GM12891 (cell line): ENCODE measurements at regions not wholly inside any gene's neighbourhood (a gene's known extent, or its start where the extent isn't known, plus 50 kb on each side); places are given as distances from the start of the nearest gene placed in this dataset.

ENCODE experiments used
- POLR2A ChIP-seq: IDR thresholded peaks from 2 replicates; pipeline ENCODE4 v1.6.1; 2011; ENCODE audit warnings: low read depth, low read length, control low read depth
- POLR2AphosphoS5 ChIP-seq: IDR thresholded peaks from 2 replicates; pipeline ENCODE4 v1.6.1; 2011; ENCODE audit warnings: low read depth, low read length, control low read depth
- POU2F2 ChIP-seq: IDR thresholded peaks from 2 replicates; pipeline ENCODE4 v1.6.1; 2011; ENCODE audit warnings: low read depth, mild to moderate bottlenecking, control low read depth, low read length, moderate library complexity
- SPI1 ChIP-seq: IDR thresholded peaks from 2 replicates; pipeline ENCODE4 v1.6.1; 2011; ENCODE audit warnings: low read depth, low read length, control low read depth
- TAF1 ChIP-seq: IDR thresholded peaks from 2 replicates; pipeline ENCODE4 v1.6.1; 2011; ENCODE audit warnings: low read depth, low read length, control low read depth

DNA sequence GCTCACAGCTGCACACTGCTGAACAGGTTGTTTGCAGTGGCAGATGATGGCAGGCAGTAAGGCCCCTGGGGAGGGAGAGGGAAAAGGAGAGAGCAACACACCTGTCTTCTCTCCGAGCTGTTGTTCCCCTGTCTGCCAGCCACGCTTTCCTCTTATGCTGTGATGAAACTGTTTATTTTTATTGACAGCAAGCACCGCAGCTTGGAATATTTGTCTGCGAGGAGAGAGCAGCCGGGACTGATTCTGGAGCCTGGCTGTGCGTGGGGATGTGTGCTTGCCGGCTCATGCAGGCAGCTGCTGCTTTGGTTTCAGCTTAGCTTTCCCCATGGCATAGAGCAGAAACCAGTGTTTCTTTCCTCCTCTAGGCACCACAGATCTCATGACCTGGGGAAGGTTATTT is 58.7 kb upstream of the KCNA5 start:
- TF ChIP-seq POLR2AphosphoS5 (no peak), POLR2A (no peak), TAF1 (no peak), SPI1 (no peak), POU2F2 (no peak)
